ENCODE measurements at regions not wholly inside any gene's neighbourhood (a gene's known extent, or its start where the extent isn't known, plus 50 kb on each side); places are given as distances from the start of the nearest gene placed in this dataset.
A peak's percentile ranks its signal among the peaks of the same experiment; 100 is the strongest.

GRCh38 chr1:102241431-102242338 lies 245.0 kb upstream of the OLFM3 start:
- no peak for DNase-seq (ENCODE audit: low spot score)
- Histone ChIP-seq H2BK5ac (ENCODE audit: low read length) (no peak overlapping the region), H2BK12ac (ENCODE audit: low read length) (no peak overlapping the region), H3K9me3 (replicated peaks in 1 of 2; ENCODE audit: control insufficient read depth in 2 of 2, insufficient read depth in 1 of 2, low read depth in 1 of 2, low read length in 2 of 2) (no peaks in the 10 kb centered on the region), H3K27ac (replicated peaks; ENCODE audit: low read length) (no peak overlapping the region), H3K4me3 (ENCODE audit: low read length in 2 of 2) (no peak overlapping the region), H2BK15ac (ENCODE audit: low read length) (no peak overlapping the region), H3K23ac (ENCODE audit: low read depth, low read length, poor library complexity) (no peak overlapping the region), H4K8ac (ENCODE audit: low read depth, low read length) (no peak overlapping the region), H3K79me1 (ENCODE audit: low read depth, low read length) (no peaks in the 10 kb centered on the region), H2AK5ac (ENCODE audit: low read depth, low read length) (no peak overlapping the region), H2AFZ (ENCODE audit: low read length) (no peak overlapping the region), H3K18ac (ENCODE audit: low read length) (no peak overlapping the region), H3K14ac (ENCODE audit: low read length) (no peak overlapping the region), H3K36me3 (replicated peaks in 1 of 2; ENCODE audit: control insufficient read depth in 2 of 2, insufficient read depth in 2 of 2, low read length in 2 of 2) (no peaks in the 10 kb centered on the region), H3K4ac (ENCODE audit: low read length) (no peak overlapping the region), H4K91ac (ENCODE audit: low read depth, low read length, poor library complexity) (no peak overlapping the region), H3K27me3 (ENCODE audit: control insufficient read depth in 3 of 3, insufficient read depth in 3 of 3, low read depth in 1 of 3, low read length in 3 of 3) (no peaks in the 10 kb centered on the region), H3K9ac (ENCODE audit: low read depth, low read length, poor library complexity) (no peak overlapping the region), H3K4me1 (ENCODE audit: control insufficient read depth in 2 of 2, insufficient read depth in 1 of 2, low read depth in 1 of 2, low read length in 2 of 2) (no peaks in the 10 kb centered on the region), H3K4me2 (ENCODE audit: insufficient read depth, low read length, poor library complexity, severe bottlenecking) (no peak overlapping the region), H2BK120ac (ENCODE audit: low read depth, low read length) (no peak overlapping the region)
- no CpG with 5 or more reads among the region's 4 CpGs for WGBS, 2 donors (ENCODE audit: extremely low coverage in 2 of 2, insufficient read length in 2 of 2, insufficient replicate concordance in 1 of 2)

- Histone ChIP-seq H3K23ac (ENCODE audit: low read depth, low read length, poor library complexity) (no peak overlapping the region), H3K18ac (ENCODE audit: low read length) (no peak overlapping the region), H2BK15ac (ENCODE audit: low read length) (no peak overlapping the region), H2AFZ (ENCODE audit: low read length) (no peak overlapping the region), H3K14ac (ENCODE audit: low read length) (no peak overlapping the region), H4K91ac (ENCODE audit: low read depth, low read length, poor library complexity) (no peak overlapping the region), H3K9ac (ENCODE audit: low read depth, low read length, poor library complexity) (no peak overlapping the region), H2AK5ac (ENCODE audit: low read depth, low read length) (no peak overlapping the region), H4K8ac (ENCODE audit: low read depth, low read length) (no peak overlapping the region), H3K79me1 (ENCODE audit: low read depth, low read length) (no peaks in the 10 kb centered on the region), H2BK120ac (ENCODE audit: low read depth, low read length) (no peak overlapping the region), H3K27me3 (ENCODE audit: control insufficient read depth in 3 of 3, insufficient read depth in 3 of 3, low read depth in 1 of 3, low read length in 3 of 3) (no peaks in the 10 kb centered on the region), H3K27ac (replicated peaks; ENCODE audit: low read length) (no peak overlapping the region), H2BK5ac (ENCODE audit: low read length) (no peak overlapping the region), H3K4me2 (ENCODE audit: insufficient read depth, low read length, poor library complexity, severe bottlenecking) (no peak overlapping the region), H2BK12ac (ENCODE audit: low read length) (no peak overlapping the region), H3K4ac (ENCODE audit: low read length) (no peak overlapping the region), H3K4me1 (ENCODE audit: control insufficient read depth in 2 of 2, insufficient read depth in 1 of 2, low read depth in 1 of 2, low read length in 2 of 2) (no peaks in the 10 kb centered on the region), H3K9me3 (replicated peaks in 1 of 2; ENCODE audit: control insufficient read depth in 2 of 2, insufficient read depth in 1 of 2, low read depth in 1 of 2, low read length in 2 of 2) (peaks cover 0 to 1% of the 10 kb centered on the region in 2 donors), H3K36me3 (replicated peaks in 1 of 2; ENCODE audit: control insufficient read depth in 2 of 2, insufficient read depth in 2 of 2, low read length in 2 of 2) (no peaks in the 10 kb centered on the region), H3K4me3 (ENCODE audit: low read length in 2 of 2) (no peak overlapping the region)
- WGBS, 2 donors (ENCODE audit: extremely low coverage in 2 of 2, insufficient read length in 2 of 2, insufficient replicate concordance in 1 of 2): no CpG with 5 or more reads among the region's 3 CpGs
- DNase-seq (ENCODE audit: low spot score): no peak
Observed at GRCh38 chr1:102239247-102239646, 242.5 kb upstream of the OLFM3 start.

GRCh38 chr1:102234753-102235359 lies 238.1 kb upstream of the OLFM3 start:
- no peak overlapping the region for H2AFZ ChIP-seq (ENCODE audit: low read length)
- no peak overlapping the region for H3K9ac ChIP-seq (ENCODE audit: low read depth, low read length, poor library complexity)
- no peak overlapping the region for H3K4me2 ChIP-seq (ENCODE audit: insufficient read depth, low read length, poor library complexity, severe bottlenecking)
- no peaks in the 10 kb centered on the region for H3K4me1 ChIP-seq (ENCODE audit: control insufficient read depth in 2 of 2, insufficient read depth in 1 of 2, low read depth in 1 of 2, low read length in 2 of 2)
- no peak overlapping the region for H4K8ac ChIP-seq (ENCODE audit: low read depth, low read length)
- no peak overlapping the region for H2BK120ac ChIP-seq (ENCODE audit: low read depth, low read length)
- no peak overlapping the region for H2AK5ac ChIP-seq (ENCODE audit: low read depth, low read length)
- H3K23ac ChIP-seq (ENCODE audit: low read depth, low read length, poor library complexity): no peak overlapping the region
- H3K36me3 ChIP-seq (replicated peaks in 1 of 2; ENCODE audit: control insufficient read depth in 2 of 2, insufficient read depth in 2 of 2, low read length in 2 of 2): no peaks in the 10 kb centered on the region
- no peak overlapping the region for H3K4ac ChIP-seq (ENCODE audit: low read length)
- H3K9me3 ChIP-seq (replicated peaks in 1 of 2; ENCODE audit: control insufficient read depth in 2 of 2, insufficient read depth in 1 of 2, low read depth in 1 of 2, low read length in 2 of 2): peaks cover 0 to 1% of the 10 kb centered on the region in 2 donors
- no peak for DNase-seq (ENCODE audit: low spot score)
- H2BK5ac ChIP-seq (ENCODE audit: low read length): no peak overlapping the region
- H2BK12ac ChIP-seq (ENCODE audit: low read length): no peak overlapping the region
- no peak overlapping the region for H3K18ac ChIP-seq (ENCODE audit: low read length)
- peak overlapping the region in 1 of 2 donors; percentile 63 for H3K4me3 ChIP-seq (ENCODE audit: low read length in 2 of 2)
- no peaks in the 10 kb centered on the region for H3K27me3 ChIP-seq (ENCODE audit: control insufficient read depth in 3 of 3, insufficient read depth in 3 of 3, low read depth in 1 of 3, low read length in 3 of 3)
- H3K79me1 ChIP-seq (ENCODE audit: low read depth, low read length): no peaks in the 10 kb centered on the region
- H3K14ac ChIP-seq (ENCODE audit: low read length): no peak overlapping the region
- no CpG with 5 or more reads among the region's 31 CpGs for WGBS, 2 donors (ENCODE audit: extremely low coverage in 2 of 2, insufficient read length in 2 of 2, insufficient replicate concordance in 1 of 2)
- H4K91ac ChIP-seq (ENCODE audit: low read depth, low read length, poor library complexity): no peak overlapping the region
- no peak overlapping the region for H3K27ac ChIP-seq (replicated peaks; ENCODE audit: low read length)
- no peak overlapping the region for H2BK15ac ChIP-seq (ENCODE audit: low read length)

- Histone ChIP-seq H3K23ac (ENCODE audit: low read depth, low read length, poor library complexity) (no peak overlapping the region), H3K4me3 (ENCODE audit: low read length in 2 of 2) (no peak overlapping the region), H4K91ac (ENCODE audit: low read depth, low read length, poor library complexity) (no peak overlapping the region), H3K4me2 (ENCODE audit: insufficient read depth, low read length, poor library complexity, severe bottlenecking) (no peak overlapping the region), H3K9me3 (replicated peaks in 1 of 2; ENCODE audit: control insufficient read depth in 2 of 2, insufficient read depth in 1 of 2, low read depth in 1 of 2, low read length in 2 of 2) (no peaks in the 10 kb centered on the region), H2AFZ (ENCODE audit: low read length) (no peak overlapping the region), H3K4me1 (ENCODE audit: control insufficient read depth in 2 of 2, insufficient read depth in 1 of 2, low read depth in 1 of 2, low read length in 2 of 2) (no peaks in the 10 kb centered on the region), H2BK5ac (ENCODE audit: low read length) (no peak overlapping the region), H2BK12ac (ENCODE audit: low read length) (no peak overlapping the region), H3K36me3 (replicated peaks in 1 of 2; ENCODE audit: control insufficient read depth in 2 of 2, insufficient read depth in 2 of 2, low read length in 2 of 2) (no peaks in the 10 kb centered on the region), H2BK120ac (ENCODE audit: low read depth, low read length) (no peak overlapping the region), H3K27ac (replicated peaks; ENCODE audit: low read length) (no peak overlapping the region), H3K27me3 (ENCODE audit: control insufficient read depth in 3 of 3, insufficient read depth in 3 of 3, low read depth in 1 of 3, low read length in 3 of 3) (no peaks in the 10 kb centered on the region), H3K9ac (ENCODE audit: low read depth, low read length, poor library complexity) (no peak overlapping the region), H3K79me1 (ENCODE audit: low read depth, low read length) (no peaks in the 10 kb centered on the region), H2AK5ac (ENCODE audit: low read depth, low read length) (no peak overlapping the region), H2BK15ac (ENCODE audit: low read length) (no peak overlapping the region), H3K4ac (ENCODE audit: low read length) (no peak overlapping the region), H3K18ac (ENCODE audit: low read length) (no peak overlapping the region), H4K8ac (ENCODE audit: low read depth, low read length) (no peak overlapping the region), H3K14ac (ENCODE audit: low read length) (no peak overlapping the region)
- no peak for DNase-seq (ENCODE audit: low spot score)
- no CpG with 5 or more reads among the region's 2 CpGs for WGBS, 2 donors (ENCODE audit: extremely low coverage in 2 of 2, insufficient read length in 2 of 2, insufficient replicate concordance in 1 of 2)
Observed at GRCh38 chr1:102219463-102219862, 222.7 kb upstream of the OLFM3 start.

Measured in neuronal stem cell (in vitro differentiated cells).